ENCODE measurements at regions not wholly inside any gene's neighbourhood (a gene's known extent, or its start where the extent isn't known, plus 50 kb on each side); places are given as distances from the start of the nearest gene placed in this dataset.

- ATAC-seq (no peak), DNase-seq (no peak)
- WGBS, 2 donors = 72 to 74% methylated on average over 14 of the region's 14 CpGs
- intact Hi-C loops (cut with DNase I) = no loop called here
- Histone ChIP-seq H3K4me3 (no peak overlapping the region), H3K27ac (no peak overlapping the region), H3K4me1 (no peaks in the 10 kb centered on the region), H3K9me3 (no peaks in the 10 kb centered on the region), H3K27me3 (no peaks in the 10 kb centered on the region), H3K36me3 (replicated peaks in 1 of 2; ENCODE audit: insufficient read depth in 1 of 2, low read depth in 2 of 2) (no peaks in the 10 kb centered on the region)
- TF ChIP-seq POLR2A (IDR thresholded peaks at IDR 0.05) = no peak
- TF ChIP-seq CTCF (IDR thresholded peaks at IDR 0.05) = no peak
Observed at GRCh38 chr11:127362754-127363308, 362.3 kb upstream of the KIRREL3 start.

- no peak for ATAC-seq
- no peak overlapping the region for H3K4me3 ChIP-seq
- no peak overlapping the region for H3K27ac ChIP-seq
- no peaks in the 10 kb centered on the region for H3K4me1 ChIP-seq
- TF ChIP-seq CTCF (IDR thresholded peaks at IDR 0.05) (no peak), POLR2A (IDR thresholded peaks at IDR 0.05) (no peak)
- no peaks in the 10 kb centered on the region for H3K36me3 ChIP-seq (replicated peaks in 1 of 2; ENCODE audit: insufficient read depth in 1 of 2, low read depth in 2 of 2)
- no peaks in the 10 kb centered on the region for H3K9me3 ChIP-seq
- no peak for DNase-seq
- no peaks in the 10 kb centered on the region for H3K27me3 ChIP-seq
- 83 to 85% methylated on average over 7 of the region's 7 CpGs for WGBS, 2 donors
- intact Hi-C loops (cut with DNase I) = no loop called here
Observed at GRCh38 chr11:127358160-127358559, 357.6 kb upstream of the KIRREL3 start.

- no peak for TF ChIP-seq POLR2A (IDR thresholded peaks at IDR 0.05)
- no peak for TF ChIP-seq CTCF (IDR thresholded peaks at IDR 0.05)
- Histone ChIP-seq H3K4me1 (no peaks in the 10 kb centered on the region), H3K9me3 (no peaks in the 10 kb centered on the region), H3K36me3 (replicated peaks in 1 of 2; ENCODE audit: insufficient read depth in 1 of 2, low read depth in 2 of 2) (no peaks in the 10 kb centered on the region), H3K27me3 (no peaks in the 10 kb centered on the region), H3K27ac (no peak overlapping the region), H3K4me3 (no peak overlapping the region)
- no peak for DNase-seq
- intact Hi-C loops (cut with DNase I) = no loop called here
- WGBS, 2 donors = 77 to 84% methylated on average over 3 of the region's 3 CpGs
- ATAC-seq = no peak
Observed at GRCh38 chr11:127350476-127350875, 349.9 kb upstream of the KIRREL3 start.

- H3K4me1 ChIP-seq = no peaks in the 10 kb centered on the region
Observed at GRCh38 chr11:127345819-127346459, 345.4 kb upstream of the KIRREL3 start.

More at GRCh38 chr11:127345819-127346459, 345.4 kb upstream of the KIRREL3 start:
- Histone ChIP-seq H3K4me3 (no peak overlapping the region), H3K9me3 (no peaks in the 10 kb centered on the region), H3K36me3 (replicated peaks in 1 of 2; ENCODE audit: insufficient read depth in 1 of 2, low read depth in 2 of 2) (no peaks in the 10 kb centered on the region), H3K27ac (no peak overlapping the region), H3K27me3 (no peaks in the 10 kb centered on the region)
- DNase-seq = peak; percentile 21 to 47 (median 32)
- no peak for ATAC-seq
- no peak for TF ChIP-seq POLR2A (IDR thresholded peaks at IDR 0.05)
- TF ChIP-seq CTCF (IDR thresholded peaks at IDR 0.05) = peak; percentile 51 to 62 (median 60)
- intact Hi-C loops (cut with DNase I) = loop anchor here (10.0 kb wide), 1 partner anchor 911 kb away; no protein-coding TSS in a partner anchor
- WGBS, 2 donors = 20 to 25% methylated on average over 12 of the region's 12 CpGs

Data from body of pancreas (tissue), 4 donors.